ENCODE measurements at regions not wholly inside any gene's neighbourhood (a gene's known extent, or its start where the extent isn't known, plus 50 kb on each side); places are given as distances from the start of the nearest gene placed in this dataset.
A peak's percentile ranks its signal among the peaks of the same experiment; 100 is the strongest.

- DNase-seq (ENCODE audit: low read depth, low spot score): no peak
- no peak for TF ChIP-seq CTCF (conservative IDR thresholded peaks at IDR 0.05)
- Mint-ChIP-seq H3K36me3 (ENCODE audit: low read depth) (no peaks in the 10 kb centered on the region), H3K9me3 (peaks cover 6% of the 10 kb centered on the region), H3K27me3 (ENCODE audit: low read depth) (no peaks in the 10 kb centered on the region), H3K27ac (ENCODE audit: unreplicated experiment) (no peak overlapping the region), H3K4me3 (no peak overlapping the region), H3K4me1 (no peaks in the 10 kb centered on the region)
Observed at GRCh38 chrX:109199726-109200125, 282.2 kb downstream of the GUCY2F start.

GRCh38 chrX:109190542-109190941 is 291.3 kb downstream of the GUCY2F start:
- DNase-seq (ENCODE audit: low read depth, low spot score): no peak
- no peak for TF ChIP-seq CTCF (conservative IDR thresholded peaks at IDR 0.05)

GRCh38 chrX:109187473-109188168 is 294.3 kb downstream of the GUCY2F start:
- Mint-ChIP-seq H3K27me3 (ENCODE audit: low read depth) (no peaks in the 10 kb centered on the region), H3K9me3 (no peaks in the 10 kb centered on the region), H3K36me3 (ENCODE audit: low read depth) (no peaks in the 10 kb centered on the region), H3K4me1 (no peaks in the 10 kb centered on the region), H3K27ac (ENCODE audit: unreplicated experiment) (peak overlapping the region; percentile 38), H3K4me3 (no peak overlapping the region)
- no peak for TF ChIP-seq CTCF (conservative IDR thresholded peaks at IDR 0.05)
- no peak for DNase-seq (ENCODE audit: low read depth, low spot score)

More at GRCh38 chrX:109190542-109190941, 291.3 kb downstream of the GUCY2F start:
- no peaks in the 10 kb centered on the region for H3K4me1 Mint-ChIP-seq
- no peaks in the 10 kb centered on the region for H3K27me3 Mint-ChIP-seq (ENCODE audit: low read depth)
- peak overlapping the region; percentile 60 for H3K27ac Mint-ChIP-seq (ENCODE audit: unreplicated experiment)
- no peaks in the 10 kb centered on the region for H3K36me3 Mint-ChIP-seq (ENCODE audit: low read depth)
- no peak overlapping the region for H3K4me3 Mint-ChIP-seq
- peaks cover 2% of the 10 kb centered on the region for H3K9me3 Mint-ChIP-seq

- Mint-ChIP-seq H3K27ac (ENCODE audit: unreplicated experiment) (no peak overlapping the region), H3K4me1 (no peaks in the 10 kb centered on the region), H3K27me3 (ENCODE audit: low read depth) (no peaks in the 10 kb centered on the region), H3K9me3 (no peaks in the 10 kb centered on the region), H3K4me3 (no peak overlapping the region), H3K36me3 (ENCODE audit: low read depth) (no peaks in the 10 kb centered on the region)
- no peak for TF ChIP-seq CTCF (conservative IDR thresholded peaks at IDR 0.05)
- no peak for DNase-seq (ENCODE audit: low read depth, low spot score)
Observed at GRCh38 chrX:109186939-109187338, 294.9 kb downstream of the GUCY2F start.

- Mint-ChIP-seq H3K4me1 (no peaks in the 10 kb centered on the region), H3K4me3 (no peak overlapping the region), H3K27ac (ENCODE audit: unreplicated experiment) (no peak overlapping the region), H3K9me3 (no peaks in the 10 kb centered on the region), H3K27me3 (ENCODE audit: low read depth) (no peaks in the 10 kb centered on the region), H3K36me3 (ENCODE audit: low read depth) (no peaks in the 10 kb centered on the region)
- no peak for DNase-seq (ENCODE audit: low read depth, low spot score)
- no peak for TF ChIP-seq CTCF (conservative IDR thresholded peaks at IDR 0.05)
Observed at GRCh38 chrX:109184506-109185139, 297.3 kb downstream of the GUCY2F start.

Measured in neural crest cell (in vitro differentiated cells).